COLO668 (cell line): ENCODE measurements at regions not wholly inside any gene's neighbourhood (a gene's known extent, or its start where the extent isn't known, plus 50 kb on each side); places are given as distances from the start of the nearest gene placed in this dataset.

Experiments
- DNase-seq: peaks from one replicate; lab custom pipeline; 2025; ENCODE audit not compliant: unreplicated experiment; lab: John Stamatoyannopoulos, UW

DNA sequence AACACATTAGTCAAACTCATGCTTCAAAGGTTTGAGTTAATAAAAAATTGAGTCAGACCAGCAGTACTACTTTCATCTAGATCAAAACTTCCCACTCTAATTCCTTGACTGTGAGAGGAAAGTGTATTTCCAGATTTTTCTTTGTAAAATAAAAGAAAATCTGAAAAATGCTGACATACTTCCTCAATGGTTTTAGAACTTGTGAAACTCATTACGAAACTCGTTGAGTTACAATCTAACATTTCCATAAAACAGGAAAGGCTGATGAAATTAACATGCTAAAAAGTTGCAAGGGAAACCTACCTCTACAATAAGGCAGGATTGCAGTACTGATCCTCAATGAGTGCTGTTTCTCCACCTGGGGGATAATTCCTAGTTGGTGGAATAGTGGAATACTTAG lies 217.8 kb upstream of the HCCS start:
- DNase-seq = no peak

DNA sequence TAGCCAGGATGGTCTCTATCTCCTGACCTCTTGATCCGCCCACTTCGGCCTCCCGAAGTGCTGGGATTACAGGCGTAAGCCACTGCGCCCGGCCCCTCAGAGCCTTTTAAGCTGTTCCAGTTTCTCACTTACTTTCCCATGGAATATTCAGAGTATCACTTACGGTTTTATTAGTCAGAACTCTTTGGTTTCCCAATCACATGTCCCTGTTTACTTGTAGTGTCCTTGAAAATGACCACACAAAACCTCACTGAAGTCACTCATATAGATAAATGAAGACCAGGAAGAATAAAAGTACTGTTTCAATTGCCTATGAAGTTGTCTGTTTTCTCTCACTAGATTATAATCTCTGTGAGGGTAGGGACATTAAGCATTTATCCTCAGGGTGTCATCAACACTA lies 217.2 kb upstream of the HCCS start:
- no peak for DNase-seq

DNA sequence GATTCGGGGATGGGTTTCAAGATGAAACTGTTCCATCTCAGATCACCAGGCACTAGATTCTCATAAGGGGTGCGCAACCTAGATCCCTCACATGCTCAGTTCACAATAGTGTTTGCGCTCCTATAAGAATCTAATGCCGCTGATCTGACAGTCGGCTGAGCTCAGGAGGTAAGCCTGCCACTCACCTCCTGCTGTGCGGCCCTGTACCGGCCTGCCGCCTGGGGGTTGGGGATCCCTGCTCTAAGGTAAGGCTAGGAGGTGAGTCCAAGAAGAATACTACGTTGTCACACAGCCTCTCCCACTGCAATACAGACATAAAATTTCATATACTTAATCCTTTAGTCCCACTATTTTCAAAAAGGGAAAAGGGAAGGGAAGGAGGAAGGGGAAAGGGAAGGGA lies 213.4 kb upstream of the HCCS start:
- DNase-seq = no peak

DNA sequence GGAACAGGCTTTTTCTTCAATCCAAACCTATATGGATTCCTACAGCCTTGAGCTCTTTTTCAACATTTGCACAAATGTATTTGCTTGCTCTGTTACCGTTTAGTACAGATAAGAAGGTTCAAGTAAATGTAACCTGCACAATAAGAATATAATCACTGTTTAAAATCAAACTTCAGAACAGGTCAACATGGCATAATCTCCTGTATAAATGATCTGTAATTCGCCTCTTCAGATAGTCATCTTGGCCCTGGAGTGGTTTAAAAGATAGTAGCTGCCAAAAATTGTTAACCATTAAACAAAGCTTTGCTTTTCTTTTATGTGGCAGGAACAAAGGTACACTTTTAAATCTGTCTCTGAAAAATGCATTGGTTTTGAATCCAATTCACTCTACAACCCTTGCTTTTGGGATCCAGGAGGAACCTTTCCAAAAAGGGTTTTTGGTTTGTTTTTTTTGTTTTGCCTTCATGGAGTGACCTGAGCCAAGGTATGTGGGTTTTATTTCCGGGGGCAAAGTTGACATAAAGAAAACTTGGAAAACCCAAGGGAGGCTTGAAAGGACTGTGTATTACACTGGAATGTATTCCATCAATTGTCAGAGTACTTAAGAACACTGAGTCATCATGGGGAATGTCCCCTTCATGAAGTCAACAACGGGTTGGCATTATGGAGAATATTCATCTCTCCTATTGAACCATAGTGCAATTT lies 210.4 kb upstream of the HCCS start:
- no peak for DNase-seq

DNA sequence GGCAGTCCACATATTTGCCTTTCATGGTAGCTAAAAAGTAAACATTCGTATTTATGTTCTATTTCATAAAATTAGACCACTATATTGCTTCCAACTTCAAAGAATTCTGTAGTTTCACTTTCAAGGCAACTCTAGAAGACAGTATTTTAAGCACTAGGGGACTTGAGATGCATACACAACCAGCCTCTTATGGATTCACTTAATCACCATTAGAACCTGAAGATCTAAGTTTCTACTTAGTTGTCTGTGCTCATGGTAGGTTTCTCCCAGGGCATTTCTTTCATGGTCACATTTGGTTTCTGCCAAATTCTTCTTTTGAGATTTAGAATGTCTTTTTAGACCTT lies 209.9 kb upstream of the HCCS start:
- DNase-seq = no peak

DNA sequence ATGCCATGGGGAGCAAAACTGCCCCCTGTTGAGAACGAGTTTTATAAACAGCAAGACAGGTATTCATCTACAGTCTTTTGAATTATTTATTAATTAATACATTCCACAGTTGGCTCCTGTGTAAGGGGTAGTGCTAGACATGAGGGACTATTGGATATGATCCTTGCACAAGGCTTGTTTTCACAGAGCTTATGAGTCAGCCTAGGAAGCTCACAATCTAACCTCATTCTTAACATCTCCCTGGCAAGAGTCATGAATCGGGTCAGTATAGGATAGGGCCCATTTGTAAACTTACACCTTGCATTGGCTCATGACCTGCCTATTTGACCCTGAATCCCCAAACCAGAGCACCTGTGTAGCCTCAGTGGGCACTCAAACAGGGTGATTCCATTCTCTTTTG lies 209.1 kb upstream of the HCCS start:
- DNase-seq = no peak

DNA sequence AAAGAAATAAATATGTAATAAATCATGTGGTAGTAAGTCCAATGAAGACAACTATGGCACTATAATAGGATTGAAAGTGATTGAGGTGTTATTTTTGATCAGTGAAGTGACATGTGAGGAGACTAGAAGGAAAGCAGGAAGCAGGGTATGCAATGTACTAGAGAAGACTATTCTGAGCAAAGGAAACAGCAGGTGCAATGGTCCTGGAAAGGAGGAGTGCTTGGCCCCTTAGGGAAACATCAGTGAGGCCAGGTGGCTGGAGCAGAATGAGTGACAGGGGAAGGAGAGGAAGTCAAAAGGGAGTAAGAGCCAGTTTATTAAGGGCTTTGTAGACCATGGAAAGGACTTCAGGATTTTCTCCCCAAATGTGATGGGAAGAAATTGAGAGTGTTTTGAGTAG lies 207.6 kb upstream of the HCCS start:
- no peak for DNase-seq

DNA sequence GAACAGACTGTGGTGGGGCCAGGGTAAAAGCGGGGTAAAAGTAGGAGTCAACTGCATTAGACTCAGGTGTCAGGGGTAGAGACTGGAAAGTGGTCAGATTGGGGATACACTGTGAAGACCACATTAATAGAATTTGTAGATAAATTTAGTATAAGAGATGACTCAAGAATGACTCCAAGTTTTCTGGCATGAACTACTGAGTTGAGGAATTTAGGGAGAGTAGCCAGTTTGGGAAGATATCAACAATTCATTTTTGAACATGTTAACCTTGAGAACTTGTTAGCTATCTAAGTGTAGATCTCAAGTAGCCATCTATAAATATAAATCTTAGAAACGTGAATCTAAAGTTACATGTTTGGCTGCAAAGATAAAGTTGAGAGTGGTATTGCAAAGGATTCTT lies 206.9 kb upstream of the HCCS start:
- no peak for DNase-seq

DNA sequence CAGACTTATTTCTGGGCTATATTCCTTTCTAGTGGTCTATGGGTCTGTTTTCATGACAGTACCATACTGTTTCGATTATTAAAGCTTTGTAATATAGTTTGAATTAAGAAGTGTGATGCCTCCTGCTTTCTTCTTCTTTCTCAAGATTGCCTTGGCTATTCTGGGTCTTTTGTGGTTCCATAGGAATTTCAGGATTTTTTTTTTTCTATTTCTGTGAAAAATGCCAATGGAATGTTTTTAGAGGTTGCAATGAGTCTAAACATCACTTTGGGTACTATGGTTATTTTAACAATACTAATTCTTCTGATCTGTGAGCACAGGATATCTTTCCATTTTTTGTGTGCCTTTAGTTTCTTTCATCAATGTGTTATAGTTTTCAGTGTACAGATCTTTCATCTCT lies 204.3 kb upstream of the HCCS start:
- DNase-seq = no peak

DNA sequence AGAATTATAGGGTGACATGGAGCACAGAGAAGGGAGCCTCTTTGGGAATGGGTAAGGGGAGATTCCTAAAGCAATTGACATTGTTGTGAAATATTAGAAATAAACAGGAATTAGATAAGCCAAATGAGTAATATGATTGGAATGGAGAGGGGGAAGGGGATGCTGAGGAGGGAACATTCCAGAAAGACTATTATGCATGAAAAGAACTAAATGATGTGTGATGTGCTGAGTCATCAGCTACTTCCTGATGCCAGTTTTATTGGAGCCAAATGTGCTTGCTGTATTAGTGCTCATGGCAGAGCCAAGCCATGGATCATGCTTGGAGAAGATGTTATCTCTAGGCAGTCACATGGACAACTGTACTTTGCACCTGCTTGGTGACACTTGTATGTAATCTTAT lies 189.0 kb upstream of the HCCS start:
- DNase-seq = no peak

DNA sequence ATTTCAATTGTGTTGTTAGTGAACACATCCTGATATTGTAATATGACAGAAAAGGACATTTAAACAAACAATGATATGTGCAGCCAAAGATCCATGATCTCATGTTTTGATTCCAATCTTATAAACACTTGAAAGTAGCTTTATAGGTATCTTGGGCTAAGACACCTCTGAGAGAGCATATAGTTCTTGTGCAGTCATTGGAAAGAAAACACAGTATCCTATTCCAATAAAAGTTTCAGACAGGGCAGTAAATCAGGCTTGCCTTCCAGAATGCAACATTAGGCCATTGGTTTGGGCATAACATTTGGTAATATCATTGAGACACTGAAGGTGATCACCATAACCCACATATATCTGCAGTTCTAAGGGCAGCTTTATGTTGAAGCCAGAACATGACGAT lies 188.3 kb upstream of the HCCS start:
- DNase-seq = no peak

DNA sequence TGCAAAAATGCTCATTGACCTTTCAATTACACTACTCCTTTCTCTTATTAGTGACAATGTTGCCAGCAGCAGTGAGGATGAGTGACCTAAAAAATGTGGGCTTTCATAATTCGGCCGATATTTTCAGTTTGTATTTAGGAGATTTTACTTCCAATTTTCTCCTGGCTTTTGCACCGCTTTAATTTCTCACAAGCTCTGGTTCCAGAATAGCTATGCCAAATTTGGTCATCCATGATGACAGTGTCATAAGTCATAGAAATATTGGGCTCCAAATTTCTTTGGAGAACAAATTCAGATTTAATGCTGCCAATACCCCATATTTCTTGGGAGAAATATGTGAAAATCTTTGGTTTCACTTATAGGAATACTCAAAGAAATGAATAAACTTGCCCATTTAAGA lies 187.7 kb upstream of the HCCS start:
- DNase-seq = no peak

DNA sequence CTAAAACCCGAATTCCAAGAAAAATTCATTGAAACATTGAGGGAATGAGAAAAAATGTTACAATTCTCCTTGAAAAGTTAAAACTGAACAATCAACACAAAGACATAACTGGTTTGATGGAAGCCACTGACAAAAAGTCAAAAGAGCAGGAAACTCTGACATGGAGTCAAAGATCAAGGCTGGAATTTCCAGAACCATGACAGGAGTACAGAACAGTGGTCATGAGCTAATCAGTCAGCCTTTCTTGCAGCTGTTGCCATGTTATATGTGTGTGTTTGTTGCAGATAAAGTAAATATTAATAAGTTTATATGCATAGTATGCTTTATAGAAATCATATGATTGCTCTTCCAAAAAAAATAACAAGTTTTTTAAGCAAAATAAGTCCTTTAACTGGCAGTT lies 184.7 kb upstream of the HCCS start:
- DNase-seq = no peak

DNA sequence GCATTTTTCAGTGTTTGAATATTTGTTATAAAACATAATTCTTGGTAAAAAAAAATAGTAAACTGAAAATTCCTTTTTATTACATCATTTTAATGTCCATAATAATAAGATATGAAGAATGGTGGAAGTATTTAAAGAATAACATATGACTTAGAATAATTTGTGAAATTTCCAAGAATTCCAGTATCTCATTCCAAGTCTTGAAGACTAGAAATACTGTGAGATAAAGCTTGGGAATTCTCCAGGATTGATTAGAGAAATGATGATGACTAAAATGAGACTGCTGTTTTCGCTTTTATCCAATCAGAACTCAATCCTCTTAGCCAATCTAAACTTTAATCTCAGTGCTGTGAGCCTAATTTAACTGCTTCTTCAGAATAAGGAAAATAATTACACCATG lies 184.2 kb upstream of the HCCS start:
- no peak for DNase-seq

DNA sequence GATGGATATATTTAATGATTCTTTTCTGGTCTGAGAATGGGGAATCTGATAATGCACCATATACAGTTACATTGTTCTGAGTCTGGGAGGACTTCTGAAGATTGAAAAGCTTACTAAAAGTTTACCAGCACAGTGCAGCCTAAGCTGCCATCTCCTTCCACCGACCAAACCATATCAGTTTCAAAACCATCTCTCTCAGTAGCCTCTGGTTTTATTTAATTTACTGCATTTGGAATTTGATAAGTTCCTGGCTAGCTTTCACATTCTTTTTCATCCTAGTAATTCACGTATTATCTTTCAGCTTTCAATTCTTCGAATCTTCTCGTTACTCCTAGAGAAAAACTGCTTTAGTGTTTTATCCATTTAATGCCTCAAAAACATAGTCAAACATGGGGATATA lies 181.4 kb upstream of the HCCS start:
- DNase-seq = no peak

DNA sequence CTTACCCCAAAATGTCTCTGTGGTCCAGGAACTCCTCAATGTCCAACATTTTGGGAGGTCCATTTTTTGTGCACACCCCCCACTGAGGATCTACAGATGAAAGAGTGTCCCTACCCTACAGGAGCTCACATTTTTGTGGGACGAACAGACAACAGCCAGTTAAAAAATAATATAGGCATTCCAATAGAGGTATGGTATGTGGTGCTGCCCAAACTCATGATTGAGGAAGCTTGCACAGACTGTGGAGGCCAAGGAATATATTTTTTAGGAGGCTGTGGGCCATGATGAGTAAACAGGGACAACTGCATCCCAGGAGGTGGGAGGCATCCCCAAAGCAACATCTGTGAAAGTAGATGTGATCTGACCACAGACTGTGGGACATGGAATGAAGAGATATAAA lies 181.0 kb upstream of the HCCS start:
- no peak for DNase-seq

DNA sequence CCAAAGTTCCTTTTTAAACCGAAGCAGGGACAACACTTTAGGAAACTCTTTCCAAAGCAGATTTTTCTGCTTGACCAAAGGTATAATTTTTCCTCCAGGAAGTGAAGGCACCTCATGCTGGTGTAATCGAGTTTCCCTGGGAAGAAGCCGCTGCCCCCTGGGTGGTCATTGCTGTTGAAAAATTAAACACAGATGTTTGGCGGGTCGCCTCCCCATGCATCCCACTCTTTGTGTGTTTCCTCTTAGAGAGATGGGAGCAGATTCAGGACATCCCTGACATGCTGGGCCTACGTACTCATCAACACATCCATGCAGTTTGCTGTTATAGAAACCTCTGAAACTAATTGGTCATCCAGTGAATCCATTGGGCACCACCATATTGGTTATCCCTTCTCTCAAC lies 179.2 kb upstream of the HCCS start:
- DNase-seq = no peak

DNA sequence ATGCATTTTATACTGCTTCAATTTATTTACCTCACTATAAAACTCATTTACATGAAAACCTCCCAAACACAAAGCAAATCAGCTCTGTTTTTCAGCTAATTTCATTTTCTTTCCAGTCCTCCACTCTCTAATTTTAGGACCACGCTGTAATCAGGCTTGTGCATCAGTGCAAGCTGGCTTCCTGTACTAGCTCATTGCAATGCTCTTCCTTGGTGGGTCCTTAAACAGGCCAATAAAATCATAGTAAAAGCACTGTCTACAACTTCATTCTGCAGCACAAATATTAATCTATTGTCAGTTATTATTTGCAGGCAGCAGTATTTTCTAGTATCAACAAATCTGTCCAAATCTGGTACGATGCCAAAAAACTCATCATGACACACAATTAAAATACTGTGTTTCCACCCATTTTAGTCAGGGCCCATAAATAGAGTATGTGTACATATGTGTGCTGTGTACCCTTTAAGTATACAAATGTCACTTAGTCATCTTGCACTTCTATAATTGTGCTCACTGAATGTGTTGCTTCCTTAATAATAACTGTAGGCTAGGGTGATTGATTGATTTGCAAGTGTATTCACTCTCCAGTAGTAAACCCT lies 178.2 kb upstream of the HCCS start:
- no peak for DNase-seq

DNA sequence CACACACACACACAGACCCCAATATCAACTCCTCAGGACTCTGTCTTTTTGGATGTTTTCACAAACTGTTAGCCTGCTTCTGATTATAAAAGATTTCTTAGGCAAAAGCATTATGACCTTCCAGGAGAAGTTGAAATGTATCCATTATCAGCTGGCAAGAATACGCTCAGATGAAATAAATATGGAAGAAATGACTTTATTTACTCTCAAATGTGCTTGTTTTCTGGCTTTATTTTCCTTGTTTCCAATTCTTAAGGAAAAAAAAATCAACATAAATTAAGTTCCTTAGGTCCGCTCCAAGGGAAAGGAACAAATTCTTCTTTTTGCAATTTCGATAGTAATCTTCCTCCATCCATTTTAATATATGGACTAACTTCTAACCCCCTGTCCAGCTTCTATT lies 175.6 kb upstream of the HCCS start:
- DNase-seq = no peak

DNA sequence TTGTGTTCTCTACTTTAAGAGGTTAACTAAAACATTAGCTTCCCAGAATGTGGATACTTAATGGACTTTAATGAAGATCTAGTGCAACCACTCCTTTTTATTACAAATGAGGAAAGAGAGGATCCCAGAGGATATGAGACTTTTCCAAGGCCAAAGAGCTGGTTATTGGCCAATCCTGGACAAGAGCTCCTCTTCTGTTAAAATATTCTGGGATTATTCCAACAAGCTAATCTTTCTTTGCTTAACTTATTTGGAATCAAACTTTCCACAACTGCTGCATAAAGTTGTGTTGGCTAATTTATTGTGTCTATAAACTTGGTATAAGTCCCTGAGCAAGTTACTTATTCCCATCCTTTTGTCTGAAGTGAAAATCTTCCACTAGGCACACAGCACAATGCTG lies 174.2 kb upstream of the HCCS start:
- no peak for DNase-seq

DNA sequence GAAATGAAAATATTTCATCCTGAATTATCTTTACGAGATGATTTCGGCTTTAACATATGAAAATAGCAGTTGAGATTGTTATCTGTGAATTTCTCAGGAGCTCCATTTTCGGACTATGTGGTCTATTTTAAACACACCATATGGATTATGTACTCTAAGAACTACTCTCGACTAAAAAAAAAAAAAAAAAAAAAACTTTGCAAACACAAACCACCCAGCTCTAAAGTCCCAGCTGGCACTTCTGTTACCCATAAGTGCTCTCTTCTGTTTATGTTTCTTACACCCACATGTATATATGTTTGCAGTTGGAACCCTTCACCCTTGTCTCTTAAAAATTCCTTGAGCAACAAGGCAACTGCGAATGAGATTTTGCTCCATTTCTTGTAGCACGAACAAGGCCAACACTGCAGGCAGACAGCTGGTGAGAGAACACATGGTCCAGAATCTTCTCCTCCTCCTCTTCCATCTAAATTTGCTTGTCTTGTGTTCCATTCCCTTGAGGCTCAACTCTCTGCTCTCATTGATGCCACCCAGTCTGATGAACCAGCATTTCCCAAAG lies 172.7 kb upstream of the HCCS start:
- DNase-seq = no peak

DNA sequence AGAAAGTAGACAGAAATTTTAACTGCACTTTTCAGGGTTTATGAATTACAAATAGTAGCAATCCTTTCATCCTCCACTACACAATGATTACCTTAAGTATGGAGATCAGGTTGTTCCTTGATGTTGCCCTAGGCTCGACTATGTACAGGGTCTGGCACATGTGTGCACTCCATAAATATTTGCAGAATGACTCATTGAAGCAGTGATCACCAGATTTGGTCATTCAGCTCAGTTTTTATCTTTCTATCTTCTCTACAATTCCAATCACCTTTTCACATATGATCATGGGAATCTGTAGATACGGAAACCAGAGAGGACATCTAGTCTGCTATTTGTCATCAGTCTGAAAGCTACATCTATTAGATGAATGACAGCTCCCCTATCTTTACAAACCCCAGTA lies 171.7 kb upstream of the HCCS start:
- DNase-seq = no peak
